ENCODE measurements at regions not wholly inside any gene's neighbourhood (a gene's known extent, or its start where the extent isn't known, plus 50 kb on each side); places are given as distances from the start of the nearest gene placed in this dataset.

GRCh38 chr5:93057311-93057710 lies 523.7 kb downstream of the NR2F1-AS1 start:
- no peaks in the 10 kb centered on the region for H3K4me1 Mint-ChIP-seq (ENCODE audit: low read depth)
- H3K9me3 Mint-ChIP-seq: peaks cover 4% of the 10 kb centered on the region
- H3K4me3 Mint-ChIP-seq: no peak overlapping the region
- no peak for DNase-seq
- no peaks in the 10 kb centered on the region for H3K36me3 Mint-ChIP-seq (ENCODE audit: insufficient read depth)
- H3K27me3 Mint-ChIP-seq (ENCODE audit: low read depth): no peaks in the 10 kb centered on the region
- no peak for ATAC-seq

GRCh38 chr5:93055971-93056370 lies 525.0 kb downstream of the NR2F1-AS1 start:
- Mint-ChIP-seq H3K36me3 (ENCODE audit: insufficient read depth) (no peaks in the 10 kb centered on the region), H3K4me1 (ENCODE audit: low read depth) (no peaks in the 10 kb centered on the region), H3K27me3 (ENCODE audit: low read depth) (no peaks in the 10 kb centered on the region), H3K4me3 (no peak overlapping the region), H3K9me3 (peaks cover 4% of the 10 kb centered on the region)
- no peak for DNase-seq
- ATAC-seq: no peak

GRCh38 chr5:93055561-93055960 lies 525.5 kb downstream of the NR2F1-AS1 start:
- no peak for ATAC-seq
- H3K9me3 Mint-ChIP-seq: peaks cover 4% of the 10 kb centered on the region

DNA sequence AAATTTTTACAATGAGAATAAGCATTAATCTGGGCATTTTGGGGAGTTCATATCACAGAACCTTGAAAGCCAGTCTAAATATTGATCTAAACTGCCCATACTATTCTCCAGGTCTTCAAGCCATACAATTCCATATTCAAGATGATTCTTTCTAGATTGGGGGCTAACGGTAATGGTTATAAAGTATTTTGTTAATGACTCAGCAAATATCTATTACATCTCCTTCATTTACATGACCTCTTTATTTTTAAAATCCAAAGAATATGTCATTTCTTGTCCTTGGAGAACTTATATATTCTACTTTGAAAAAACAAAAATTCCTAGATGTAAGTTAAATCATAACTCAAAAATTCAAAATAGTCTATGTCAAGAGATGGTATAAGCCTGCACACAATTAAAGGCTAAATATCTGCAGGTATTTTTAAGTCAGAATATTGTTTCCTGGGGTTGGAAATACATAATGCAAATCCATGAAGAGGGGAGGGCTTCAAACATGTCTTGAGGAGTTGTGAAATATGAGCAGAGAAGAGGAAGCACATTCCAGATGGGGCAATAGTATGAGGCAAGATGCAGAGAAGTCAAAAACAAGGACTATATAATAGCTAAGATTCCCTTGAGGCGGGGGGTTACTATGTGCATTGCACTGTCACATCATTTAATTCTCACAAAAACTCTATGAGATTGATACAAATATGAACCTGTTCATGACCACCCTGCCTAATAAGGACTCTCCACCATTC lies 526.4 kb downstream of the NR2F1-AS1 start:
- no peaks in the 10 kb centered on the region for H3K36me3 Mint-ChIP-seq (ENCODE audit: insufficient read depth)
- no peaks in the 10 kb centered on the region for H3K27me3 Mint-ChIP-seq (ENCODE audit: low read depth)
- H3K4me3 Mint-ChIP-seq: no peak overlapping the region
- H3K9me3 Mint-ChIP-seq: peaks cover 4% of the 10 kb centered on the region
- DNase-seq (no peak), ATAC-seq (no peak)
- no peaks in the 10 kb centered on the region for H3K4me1 Mint-ChIP-seq (ENCODE audit: low read depth)

More at GRCh38 chr5:93055561-93055960, 525.5 kb downstream of the NR2F1-AS1 start:
- Mint-ChIP-seq H3K4me3 (no peak overlapping the region), H3K36me3 (ENCODE audit: insufficient read depth) (no peaks in the 10 kb centered on the region), H3K27me3 (ENCODE audit: low read depth) (no peaks in the 10 kb centered on the region), H3K4me1 (ENCODE audit: low read depth) (no peaks in the 10 kb centered on the region)
- no peak for DNase-seq

GRCh38 chr5:93053825-93054224 lies 527.2 kb downstream of the NR2F1-AS1 start:
- Mint-ChIP-seq H3K27me3 (ENCODE audit: low read depth) (no peaks in the 10 kb centered on the region), H3K9me3 (peaks cover 4% of the 10 kb centered on the region), H3K4me3 (no peak overlapping the region)

DNA sequence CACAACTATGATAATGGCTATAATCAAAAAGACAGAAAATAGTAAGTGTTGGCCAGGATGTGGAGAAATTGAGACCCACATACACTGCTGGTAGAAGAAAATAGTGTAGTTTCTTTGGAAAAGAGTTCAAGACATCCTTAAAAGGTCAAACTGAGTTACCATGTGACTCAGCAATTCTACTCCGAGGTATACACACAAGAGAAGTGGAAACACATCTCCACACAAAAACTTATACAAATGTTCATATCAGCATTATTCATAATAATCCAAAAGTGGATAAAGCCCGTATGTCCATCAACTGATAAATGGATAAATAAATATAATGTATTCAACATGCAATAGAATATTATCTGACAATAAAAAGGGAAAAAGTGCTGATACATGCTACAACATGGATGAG lies 532.2 kb downstream of the NR2F1-AS1 start:
- DNase-seq: no peak
- H3K4me3 Mint-ChIP-seq: no peak overlapping the region
- no peaks in the 10 kb centered on the region for H3K9me3 Mint-ChIP-seq
- no peaks in the 10 kb centered on the region for H3K36me3 Mint-ChIP-seq (ENCODE audit: insufficient read depth)
- no peaks in the 10 kb centered on the region for H3K4me1 Mint-ChIP-seq (ENCODE audit: low read depth)
- H3K27me3 Mint-ChIP-seq (ENCODE audit: low read depth): no peaks in the 10 kb centered on the region
- ATAC-seq: no peak

More at GRCh38 chr5:93053825-93054224, 527.2 kb downstream of the NR2F1-AS1 start:
- no peak for DNase-seq
- Mint-ChIP-seq H3K4me1 (ENCODE audit: low read depth) (no peaks in the 10 kb centered on the region), H3K36me3 (ENCODE audit: insufficient read depth) (no peaks in the 10 kb centered on the region)
- ATAC-seq: no peak

DNA sequence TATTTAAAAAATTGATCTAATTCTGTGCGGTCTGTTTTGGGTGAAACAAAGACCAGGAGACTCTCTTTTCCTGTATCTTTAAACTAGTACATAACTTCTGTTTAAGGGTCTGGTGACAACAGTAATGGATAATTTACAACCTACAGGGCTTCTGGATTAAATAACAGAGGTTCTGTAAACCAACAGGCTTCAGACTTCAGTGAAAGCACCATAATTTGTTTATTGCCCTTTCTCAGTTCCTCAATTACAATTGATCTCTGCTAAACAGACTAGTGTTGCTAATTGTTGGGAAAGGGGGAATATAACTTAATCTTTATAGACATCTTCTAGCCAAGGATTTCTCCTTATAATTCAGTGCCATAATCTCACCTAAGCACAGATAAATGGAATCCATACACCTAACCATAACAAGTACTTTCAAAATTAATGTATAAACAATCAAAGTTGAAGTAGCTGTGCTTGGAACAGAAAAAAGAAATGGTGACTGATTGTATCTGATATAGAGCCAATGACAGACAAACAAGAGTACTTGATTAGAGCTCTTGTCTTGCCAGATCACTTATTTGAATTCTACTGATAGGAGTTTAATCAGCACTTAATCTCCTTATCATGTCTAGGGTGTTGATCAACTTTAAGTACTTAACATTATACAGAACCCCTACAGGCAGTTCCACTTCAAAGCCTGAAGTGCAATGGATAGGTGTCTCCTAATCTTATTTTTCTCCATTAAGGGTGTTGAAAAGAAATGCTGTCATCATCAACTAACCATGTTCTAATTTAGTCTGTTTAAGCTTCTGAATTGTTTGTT lies 536.0 kb downstream of the NR2F1-AS1 start:
- no peak for DNase-seq
- no peaks in the 10 kb centered on the region for H3K36me3 Mint-ChIP-seq (ENCODE audit: insufficient read depth)
- H3K4me3 Mint-ChIP-seq: no peak overlapping the region
- no peaks in the 10 kb centered on the region for H3K27me3 Mint-ChIP-seq (ENCODE audit: low read depth)
- ATAC-seq: no peak
- H3K4me1 Mint-ChIP-seq (ENCODE audit: low read depth): no peaks in the 10 kb centered on the region
- no peaks in the 10 kb centered on the region for H3K9me3 Mint-ChIP-seq

DNA sequence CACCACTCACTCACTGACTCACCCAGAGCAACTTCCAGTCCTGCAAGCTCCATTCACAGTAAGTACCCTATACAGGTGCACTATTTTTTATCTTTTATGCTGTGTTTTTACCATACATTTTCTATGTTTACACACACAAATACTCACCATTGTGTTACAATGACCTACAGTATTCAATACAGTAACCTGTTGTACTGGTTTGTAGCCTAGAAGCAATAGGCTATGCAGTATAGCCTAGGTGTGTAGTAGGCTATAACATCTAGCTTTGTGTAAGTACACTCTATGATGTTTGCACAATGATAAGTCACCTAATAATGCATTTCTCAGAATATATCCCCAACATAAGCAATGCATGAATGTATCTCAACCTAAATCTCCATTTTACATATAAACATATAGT lies 541.1 kb downstream of the NR2F1-AS1 start:
- no peak for ATAC-seq
- no peaks in the 10 kb centered on the region for H3K4me1 Mint-ChIP-seq (ENCODE audit: low read depth)
- DNase-seq: no peak
- H3K27me3 Mint-ChIP-seq (ENCODE audit: low read depth): no peaks in the 10 kb centered on the region
- H3K9me3 Mint-ChIP-seq: no peaks in the 10 kb centered on the region
- H3K36me3 Mint-ChIP-seq (ENCODE audit: insufficient read depth): no peaks in the 10 kb centered on the region
- no peak overlapping the region for H3K4me3 Mint-ChIP-seq

GRCh38 chr5:93034621-93035590 lies 546.1 kb downstream of the NR2F1-AS1 start:
- Mint-ChIP-seq H3K36me3 (ENCODE audit: insufficient read depth) (no peaks in the 10 kb centered on the region), H3K4me3 (no peak overlapping the region), H3K9me3 (no peaks in the 10 kb centered on the region), H3K4me1 (ENCODE audit: low read depth) (no peaks in the 10 kb centered on the region), H3K27me3 (ENCODE audit: low read depth) (no peaks in the 10 kb centered on the region)
- ATAC-seq (no peak), DNase-seq (no peak)

DNA sequence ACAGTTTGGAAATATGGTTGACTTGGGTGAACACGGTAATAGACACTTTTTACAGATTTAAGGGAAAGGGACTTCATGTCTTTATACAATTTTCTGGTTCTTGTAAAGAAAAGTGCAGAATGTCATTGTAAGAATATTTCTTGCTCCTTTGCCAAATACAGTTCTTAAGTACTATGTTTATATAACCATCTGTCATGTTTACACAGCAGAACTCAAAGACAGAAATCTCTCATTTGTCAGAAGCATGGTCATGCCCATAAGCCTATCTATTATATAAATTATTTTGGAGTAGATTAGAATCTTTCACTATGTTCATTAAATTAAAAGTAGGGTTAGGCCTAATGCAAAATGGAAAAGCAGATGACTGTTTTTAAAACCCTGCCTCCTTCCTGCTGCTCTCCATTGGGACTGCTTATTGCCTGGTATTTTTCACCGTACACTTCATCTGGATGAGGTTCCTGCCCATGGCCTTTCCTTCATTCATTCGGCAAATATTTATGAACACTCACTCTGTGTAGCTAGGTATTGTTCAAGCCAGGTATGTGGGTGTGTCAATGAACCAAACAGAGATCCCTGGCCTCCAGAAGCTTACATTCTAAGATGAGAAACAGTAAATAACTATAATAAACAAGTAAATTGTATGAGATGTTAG lies 558.1 kb downstream of the NR2F1-AS1 start:
- Mint-ChIP-seq H3K27me3 (ENCODE audit: low read depth) (no peaks in the 10 kb centered on the region), H3K9me3 (peaks cover 5% of the 10 kb centered on the region), H3K36me3 (ENCODE audit: insufficient read depth) (no peaks in the 10 kb centered on the region), H3K4me1 (ENCODE audit: low read depth) (no peaks in the 10 kb centered on the region), H3K4me3 (no peak overlapping the region)
- ATAC-seq: no peak
- no peak for DNase-seq

GRCh38 chr5:93022211-93022610 lies 558.8 kb downstream of the NR2F1-AS1 start:
- Mint-ChIP-seq H3K36me3 (ENCODE audit: insufficient read depth) (no peaks in the 10 kb centered on the region), H3K9me3 (peaks cover 5% of the 10 kb centered on the region), H3K4me1 (ENCODE audit: low read depth) (no peaks in the 10 kb centered on the region), H3K27me3 (ENCODE audit: low read depth) (no peaks in the 10 kb centered on the region), H3K4me3 (no peak overlapping the region)
- DNase-seq (no peak), ATAC-seq (no peak)

GRCh38 chr5:93019896-93020295 lies 561.1 kb downstream of the NR2F1-AS1 start:
- peaks cover 5% of the 10 kb centered on the region for H3K9me3 Mint-ChIP-seq
- no peaks in the 10 kb centered on the region for H3K27me3 Mint-ChIP-seq (ENCODE audit: low read depth)
- ATAC-seq (no peak), DNase-seq (no peak)
- H3K36me3 Mint-ChIP-seq (ENCODE audit: insufficient read depth): no peaks in the 10 kb centered on the region
- H3K4me1 Mint-ChIP-seq (ENCODE audit: low read depth): no peaks in the 10 kb centered on the region
- no peak overlapping the region for H3K4me3 Mint-ChIP-seq

DNA sequence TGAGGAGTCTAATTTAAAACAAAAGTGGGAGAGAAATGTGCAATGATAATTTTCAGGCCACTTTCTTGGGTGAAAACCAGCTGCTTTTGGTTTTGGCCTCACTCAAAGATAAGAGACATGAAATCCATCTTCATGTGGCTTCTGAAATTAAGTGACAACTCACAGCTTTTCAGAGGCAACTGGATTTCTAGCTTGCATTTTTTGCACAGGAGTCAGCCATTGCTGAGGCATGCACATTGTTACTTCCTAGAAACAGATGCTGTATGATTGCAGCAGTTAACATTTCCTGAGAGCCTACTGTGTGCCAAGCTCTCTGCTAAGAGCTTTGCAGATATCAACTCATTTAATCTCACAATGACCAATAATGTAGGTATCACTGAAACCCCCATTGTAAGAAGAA lies 562.6 kb downstream of the NR2F1-AS1 start:
- DNase-seq: no peak
- Mint-ChIP-seq H3K36me3 (ENCODE audit: insufficient read depth) (no peaks in the 10 kb centered on the region), H3K9me3 (peaks cover 4% of the 10 kb centered on the region), H3K4me3 (no peak overlapping the region), H3K4me1 (ENCODE audit: low read depth) (no peaks in the 10 kb centered on the region), H3K27me3 (ENCODE audit: low read depth) (no peaks in the 10 kb centered on the region)
- no peak for ATAC-seq

GRCh38 chr5:93017849-93018248 lies 563.2 kb downstream of the NR2F1-AS1 start:
- DNase-seq (no peak), ATAC-seq (no peak)
- no peaks in the 10 kb centered on the region for H3K9me3 Mint-ChIP-seq
- no peaks in the 10 kb centered on the region for H3K4me1 Mint-ChIP-seq (ENCODE audit: low read depth)
- no peaks in the 10 kb centered on the region for H3K27me3 Mint-ChIP-seq (ENCODE audit: low read depth)
- no peaks in the 10 kb centered on the region for H3K36me3 Mint-ChIP-seq (ENCODE audit: insufficient read depth)
- no peak overlapping the region for H3K4me3 Mint-ChIP-seq

Data from activated T-cell treated with anti-CD3 and anti-CD28 coated beads, Interleukin-2, amount 50 U/mL, for 4 hours (primary cell).